ENCODE measurements at regions not wholly inside any gene's neighbourhood (a gene's known extent, or its start where the extent isn't known, plus 50 kb on each side); places are given as distances from the start of the nearest gene placed in this dataset.

DNA sequence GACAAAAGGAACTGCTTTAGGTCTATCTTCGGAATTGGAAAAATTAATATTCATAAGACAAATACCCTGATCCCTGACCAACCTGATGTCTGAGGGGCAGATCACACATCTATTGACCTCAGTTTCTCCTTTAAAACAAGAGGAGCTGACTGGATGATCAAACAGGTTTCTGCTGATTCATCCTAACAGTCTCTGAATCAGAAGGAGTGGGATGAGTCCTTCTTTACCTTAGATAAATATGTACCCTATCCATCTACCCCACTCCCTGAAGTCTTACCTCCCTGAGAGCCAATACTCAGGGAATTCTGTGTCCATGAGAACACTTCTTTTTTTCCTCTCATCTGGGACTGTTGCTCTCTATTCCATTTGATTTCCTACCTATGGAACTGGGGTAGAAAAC lies 80.3 kb upstream of the CRHR1 start:
- Histone ChIP-seq H2AFZ (ENCODE audit: insufficient read depth, low read depth, low read length, poor library complexity, severe bottlenecking) (no peak overlapping the region), H3K9me3 (ENCODE audit: control extremely low read depth in 1 of 3, control insufficient read depth in 2 of 3, insufficient read depth in 1 of 3, low read length in 2 of 3) (peaks cover 0 to 3% (median 0%) of the 10 kb centered on the region in 3 donors), H3K27ac (ENCODE audit: low read length in 2 of 2) (no peak overlapping the region), H3K36me3 (replicated peaks in 1 of 2; ENCODE audit: control extremely low read depth in 1 of 2, control insufficient read depth in 1 of 2, extremely low read depth in 1 of 2, insufficient read depth in 2 of 2, low read length in 1 of 2) (no peaks in the 10 kb centered on the region), H3K4me1 (ENCODE audit: control insufficient read depth in 2 of 2, insufficient read depth in 2 of 2, low read length in 2 of 2) (no peaks in the 10 kb centered on the region), H3K27me3 (replicated peaks in 1 of 4; ENCODE audit: control extremely low read depth in 1 of 4, control insufficient read depth in 3 of 4, insufficient read depth in 4 of 4, low read length in 3 of 4) (peaks cover 0 to 49% (median 8%) of the 10 kb centered on the region in 4 experiments), H3K4me2 (replicated peaks; ENCODE audit: low read depth, low read length, poor library complexity, severe bottlenecking) (no peak overlapping the region), H3K4me3 (ENCODE audit: control extremely low read depth in 1 of 5, extremely low read depth in 1 of 5, insufficient read depth in 1 of 5, low read depth in 2 of 5, low read length in 4 of 5) (no peak overlapping the region), H4K20me1 (ENCODE audit: control insufficient read depth, insufficient read depth, low read length, poor library complexity, severe bottlenecking) (no peaks in the 10 kb centered on the region), H3K9ac (ENCODE audit: low read length) (no peak overlapping the region), H3K79me2 (ENCODE audit: control insufficient read depth, insufficient read depth, low read length) (no peaks in the 10 kb centered on the region)
- WGBS (ENCODE audit: insufficient coverage) = no CpG with 5 or more reads among the region's 1 CpG
- TF ChIP-seq, protein P1, sequence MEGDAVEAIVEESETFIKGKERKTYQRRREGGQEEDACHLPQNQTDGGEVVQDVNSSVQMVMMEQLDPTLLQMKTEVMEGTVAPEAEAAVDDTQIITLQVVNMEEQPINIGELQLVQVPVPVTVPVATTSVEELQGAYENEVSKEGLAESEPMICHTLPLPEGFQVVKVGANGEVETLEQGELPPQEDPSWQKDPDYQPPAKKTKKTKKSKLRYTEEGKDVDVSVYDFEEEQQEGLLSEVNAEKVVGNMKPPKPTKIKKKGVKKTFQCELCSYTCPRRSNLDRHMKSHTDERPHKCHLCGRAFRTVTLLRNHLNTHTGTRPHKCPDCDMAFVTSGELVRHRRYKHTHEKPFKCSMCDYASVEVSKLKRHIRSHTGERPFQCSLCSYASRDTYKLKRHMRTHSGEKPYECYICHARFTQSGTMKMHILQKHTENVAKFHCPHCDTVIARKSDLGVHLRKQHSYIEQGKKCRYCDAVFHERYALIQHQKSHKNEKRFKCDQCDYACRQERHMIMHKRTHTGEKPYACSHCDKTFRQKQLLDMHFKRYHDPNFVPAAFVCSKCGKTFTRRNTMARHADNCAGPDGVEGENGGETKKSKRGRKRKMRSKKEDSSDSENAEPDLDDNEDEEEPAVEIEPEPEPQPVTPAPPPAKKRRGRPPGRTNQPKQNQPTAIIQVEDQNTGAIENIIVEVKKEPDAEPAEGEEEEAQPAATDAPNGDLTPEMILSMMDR (IDR thresholded peaks at IDR 0.05) = no peak
- TF ChIP-seq EZH2 (IDR thresholded peaks at IDR 0.05; ENCODE audit: borderline replicate concordance, insufficient read depth, low read depth, low read length, poor library complexity, severe bottlenecking) = no peak
- ATAC-seq (ENCODE audit: low read depth) (no peak), DNase-seq (no peak)
- ChIA-PET CTCF (interaction anchor here (0.6 kb wide), 1 partner anchor 151 kb away, joined by 3 read pairs; no protein-coding TSS in a partner anchor), POLR2A (no interaction called here)
- no peak overlapping the region for H3K4me3 Mint-ChIP-seq
- intact Hi-C loops (cut with micrococcal nuclease) = no loop called here
- peaks cover 56% of the 10 kb centered on the region for H3K27me3 Mint-ChIP-seq
- H3K27ac Mint-ChIP-seq = no peak overlapping the region
- no peaks in the 10 kb centered on the region for H3K9me3 Mint-ChIP-seq (ENCODE audit: insufficient read depth)
- no peaks in the 10 kb centered on the region for H3K4me1 Mint-ChIP-seq

DNA sequence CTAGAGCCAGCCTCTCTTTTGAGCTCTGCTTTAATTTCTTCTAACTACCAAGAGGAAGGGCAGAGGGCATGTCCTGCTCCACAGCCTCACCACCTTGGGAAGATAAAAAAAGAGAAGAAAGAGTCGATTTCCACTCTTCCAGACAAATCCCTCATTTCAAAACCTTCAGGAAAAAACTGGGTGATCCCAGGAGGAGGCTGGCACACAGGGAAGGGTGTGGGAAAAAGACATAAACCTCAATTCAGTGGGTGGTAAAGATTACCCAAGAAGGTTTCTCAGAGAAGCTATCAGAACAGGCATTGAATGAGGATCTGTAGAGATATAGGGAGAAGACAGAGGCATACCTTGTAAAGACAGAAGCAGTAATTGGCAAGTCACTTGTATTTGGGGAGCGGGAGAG lies 79.9 kb upstream of the CRHR1 start:
- TF ChIP-seq, protein P1 (IDR thresholded peaks at IDR 0.05) = no peak
- no peak for TF ChIP-seq EZH2 (IDR thresholded peaks at IDR 0.05; ENCODE audit: borderline replicate concordance, insufficient read depth, low read depth, low read length, poor library complexity, severe bottlenecking)
- ChIA-PET POLR2A (no interaction called here), CTCF (interaction anchor here (0.6 kb wide), 1 partner anchor 150 kb away, joined by 3 read pairs; no protein-coding TSS in a partner anchor)
- no peak for DNase-seq
- peaks cover 0 to 51% (median 8%) of the 10 kb centered on the region in 4 experiments for H3K27me3 ChIP-seq (replicated peaks in 1 of 4; ENCODE audit: control extremely low read depth in 1 of 4, control insufficient read depth in 3 of 4, insufficient read depth in 4 of 4, low read length in 3 of 4)
- H3K27ac ChIP-seq (ENCODE audit: low read length in 2 of 2) = no peak overlapping the region
- no peaks in the 10 kb centered on the region for H4K20me1 ChIP-seq (ENCODE audit: control insufficient read depth, insufficient read depth, low read length, poor library complexity, severe bottlenecking)
- no peak for ATAC-seq (ENCODE audit: low read depth)
- no peak overlapping the region for H2AFZ ChIP-seq (ENCODE audit: insufficient read depth, low read depth, low read length, poor library complexity, severe bottlenecking)
- peaks cover 0 to 3% (median 0%) of the 10 kb centered on the region in 3 donors for H3K9me3 ChIP-seq (ENCODE audit: control extremely low read depth in 1 of 3, control insufficient read depth in 2 of 3, insufficient read depth in 1 of 3, low read length in 2 of 3)
- Mint-ChIP-seq H3K27me3 (peaks cover 59% of the 10 kb centered on the region), H3K27ac (no peak overlapping the region), H3K4me3 (no peak overlapping the region), H3K4me1 (no peaks in the 10 kb centered on the region), H3K9me3 (ENCODE audit: insufficient read depth) (no peaks in the 10 kb centered on the region)
- no peak overlapping the region for H3K4me3 ChIP-seq (ENCODE audit: control extremely low read depth in 1 of 5, extremely low read depth in 1 of 5, insufficient read depth in 1 of 5, low read depth in 2 of 5, low read length in 4 of 5)
- H3K36me3 ChIP-seq (replicated peaks in 1 of 2; ENCODE audit: control extremely low read depth in 1 of 2, control insufficient read depth in 1 of 2, extremely low read depth in 1 of 2, insufficient read depth in 2 of 2, low read length in 1 of 2) = no peaks in the 10 kb centered on the region
- H3K4me1 ChIP-seq (ENCODE audit: control insufficient read depth in 2 of 2, insufficient read depth in 2 of 2, low read length in 2 of 2) = no peaks in the 10 kb centered on the region
- no peak overlapping the region for H3K4me2 ChIP-seq (replicated peaks; ENCODE audit: low read depth, low read length, poor library complexity, severe bottlenecking)
- H3K79me2 ChIP-seq (ENCODE audit: control insufficient read depth, insufficient read depth, low read length) = no peaks in the 10 kb centered on the region
- intact Hi-C loops (cut with micrococcal nuclease) = no loop called here
- 77% methylated on average over 1 of the region's 2 CpGs for WGBS (ENCODE audit: insufficient coverage)
- H3K9ac ChIP-seq (ENCODE audit: low read length) = no peak overlapping the region
